Panc1 (cell line): ENCODE measurements at regions not wholly inside any gene's neighbourhood (a gene's known extent, or its start where the extent isn't known, plus 50 kb on each side); places are given as distances from the start of the nearest gene placed in this dataset.

Experiments used
- POLR2AphosphoS5 ChIP-seq: IDR thresholded peaks from 2 replicates; pipeline ENCODE4 v1.6.1; 2012; ENCODE audit warnings: mild to moderate bottlenecking, low read depth, low read length, moderate library complexity
- REST ChIP-seq, 2 experiments: IDR thresholded peaks; 2 replicates each; pipeline ENCODE4 v1.6.1; 2011 to 2012; ENCODE audit warnings: low read depth in 2 of 2, control low read depth in 1 of 2, low read length in 1 of 2, mild to moderate bottlenecking in 1 of 2, moderate library complexity in 1 of 2; ENCODE audit not compliant: insufficient read depth in 1 of 2
- SIN3A ChIP-seq: IDR thresholded peaks from 2 replicates; pipeline ENCODE4 v1.6.1; 2012; ENCODE audit warnings: low read depth, mild to moderate bottlenecking, low read length, moderate library complexity, borderline replicate concordance; ENCODE audit not compliant: insufficient read depth
- TCF7L2 ChIP-seq: IDR thresholded peaks from 2 replicates; pipeline ENCODE4 v1.6.1; 2011; ENCODE audit warnings: mild to moderate bottlenecking, low read depth, low read length, inconsistent platforms
- TF ChIP-seq, protein P1 (sequence below): fragments of 450-650 bp; IDR thresholded peaks from 2 replicates; pipeline ENCODE4 v1.5.1; 2017; ENCODE audit warnings: mild to moderate bottlenecking

DNA sequence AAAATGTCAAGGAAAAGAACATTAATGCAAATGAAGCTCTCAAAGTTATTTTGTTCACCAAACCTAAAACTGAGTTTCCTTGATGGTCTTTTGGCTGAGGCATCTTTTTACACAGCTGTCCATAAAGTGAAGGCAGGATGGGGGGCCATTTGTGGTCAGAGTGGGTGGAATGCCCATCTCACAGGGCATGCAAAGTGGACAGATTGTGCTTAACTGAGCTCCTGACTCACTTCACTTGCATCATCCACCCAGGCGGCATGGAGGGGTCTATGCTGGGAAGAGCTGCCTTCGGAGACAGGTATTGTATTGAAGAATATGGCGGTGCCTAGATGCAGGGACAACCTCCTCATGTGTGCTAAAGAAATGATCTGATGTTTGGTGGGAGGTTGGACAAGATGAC is 905.3 kb downstream of the KCNMA1 start:
- TF ChIP-seq, protein P1, sequence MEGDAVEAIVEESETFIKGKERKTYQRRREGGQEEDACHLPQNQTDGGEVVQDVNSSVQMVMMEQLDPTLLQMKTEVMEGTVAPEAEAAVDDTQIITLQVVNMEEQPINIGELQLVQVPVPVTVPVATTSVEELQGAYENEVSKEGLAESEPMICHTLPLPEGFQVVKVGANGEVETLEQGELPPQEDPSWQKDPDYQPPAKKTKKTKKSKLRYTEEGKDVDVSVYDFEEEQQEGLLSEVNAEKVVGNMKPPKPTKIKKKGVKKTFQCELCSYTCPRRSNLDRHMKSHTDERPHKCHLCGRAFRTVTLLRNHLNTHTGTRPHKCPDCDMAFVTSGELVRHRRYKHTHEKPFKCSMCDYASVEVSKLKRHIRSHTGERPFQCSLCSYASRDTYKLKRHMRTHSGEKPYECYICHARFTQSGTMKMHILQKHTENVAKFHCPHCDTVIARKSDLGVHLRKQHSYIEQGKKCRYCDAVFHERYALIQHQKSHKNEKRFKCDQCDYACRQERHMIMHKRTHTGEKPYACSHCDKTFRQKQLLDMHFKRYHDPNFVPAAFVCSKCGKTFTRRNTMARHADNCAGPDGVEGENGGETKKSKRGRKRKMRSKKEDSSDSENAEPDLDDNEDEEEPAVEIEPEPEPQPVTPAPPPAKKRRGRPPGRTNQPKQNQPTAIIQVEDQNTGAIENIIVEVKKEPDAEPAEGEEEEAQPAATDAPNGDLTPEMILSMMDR, result no peak
- TF ChIP-seq REST (IDR thresholded peaks at IDR 0.05; ENCODE audit: insufficient read depth in 1 of 2, low read depth in 2 of 2, low read length in 1 of 2) (no peak), TCF7L2 (no peak), POLR2AphosphoS5 (no peak), SIN3A (no peak)
